ENCODE measurements at regions not wholly inside any gene's neighbourhood (a gene's known extent, or its start where the extent isn't known, plus 50 kb on each side); places are given as distances from the start of the nearest gene placed in this dataset.

GRCh38 chr1:55320891-55321290 is 105.7 kb upstream of the USP24 start:
- TF ChIP-seq CTCF (IDR thresholded peaks at IDR 0.05) (no peak), POLR2A (IDR thresholded peaks at IDR 0.05) (no peak)

All from testis (tissue), 2 donors.